ENCODE measurements at regions not wholly inside any gene's neighbourhood (a gene's known extent, or its start where the extent isn't known, plus 50 kb on each side); places are given as distances from the start of the nearest gene placed in this dataset.

DNA sequence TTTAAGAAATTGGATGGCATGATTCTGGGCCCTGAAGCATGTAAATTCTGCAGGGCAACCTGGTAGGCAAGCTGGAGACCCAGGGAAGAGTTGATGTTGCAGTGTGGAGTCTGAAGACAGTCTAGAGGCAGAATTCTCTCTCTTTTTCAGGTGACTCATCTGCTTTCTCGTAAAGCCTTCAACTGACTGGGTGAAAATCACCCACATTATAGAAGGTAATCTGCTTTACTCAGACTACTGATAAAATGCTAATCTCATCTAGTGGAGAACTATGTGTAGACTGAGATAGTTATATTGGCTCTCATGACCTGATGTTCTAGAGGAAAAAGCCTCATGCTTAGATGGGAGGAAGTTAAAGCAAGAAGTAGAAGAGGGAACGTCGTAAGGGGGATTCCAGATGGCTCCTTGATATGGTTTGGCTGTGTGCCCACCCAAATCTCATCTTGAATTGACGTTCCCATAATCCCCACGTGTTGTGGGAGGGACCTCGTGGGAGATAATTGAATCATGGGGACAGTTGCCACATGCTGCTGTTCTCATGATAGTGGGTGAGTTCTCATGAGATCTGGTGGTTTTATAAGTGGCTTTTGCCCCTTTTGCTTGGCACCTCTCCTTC, 723.8 kb downstream of the BCL11B start:
- no peak for DNase-seq

GRCh38 chr14:98551028-98551427, 721.0 kb downstream of the BCL11B start:
- no peak for DNase-seq

- no peak for DNase-seq
Measured at GRCh38 chr14:98555440-98555839, 716.6 kb downstream of the BCL11B start.

- no peak for DNase-seq
Measured at GRCh38 chr14:98564006-98564405, 708.0 kb downstream of the BCL11B start.

GRCh38 chr14:98564541-98564940, 707.5 kb downstream of the BCL11B start:
- DNase-seq = no peak

- DNase-seq = no peak
Measured at GRCh38 chr14:98571104-98571503, 700.9 kb downstream of the BCL11B start.

DNA sequence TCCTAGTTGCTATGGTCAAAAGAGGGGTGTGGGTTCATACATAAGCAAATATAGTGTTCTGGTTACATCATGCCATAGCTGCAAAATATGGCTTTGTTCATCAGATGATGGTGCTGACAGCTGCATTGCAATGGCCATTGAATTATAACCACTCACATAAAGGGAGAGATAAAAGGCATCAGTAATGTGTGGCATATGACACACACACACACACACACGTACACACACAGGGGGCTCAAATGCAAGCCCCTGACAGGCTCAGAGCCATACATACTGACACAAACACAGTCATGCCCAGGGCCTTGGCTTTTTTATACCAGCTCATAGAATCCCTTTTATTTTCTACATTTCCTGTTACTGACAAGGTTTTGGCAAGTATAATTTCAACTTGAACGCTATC, 698.9 kb downstream of the BCL11B start:
- DNase-seq = peak; percentile 3

- no peak for DNase-seq
Measured at GRCh38 chr14:98576463-98576862, 695.5 kb downstream of the BCL11B start.

- peak; percentile 44 for DNase-seq
Measured at GRCh38 chr14:98578204-98578603, 693.8 kb downstream of the BCL11B start.

GRCh38 chr14:98579140-98579539, 692.9 kb downstream of the BCL11B start:
- DNase-seq = no peak

DNA sequence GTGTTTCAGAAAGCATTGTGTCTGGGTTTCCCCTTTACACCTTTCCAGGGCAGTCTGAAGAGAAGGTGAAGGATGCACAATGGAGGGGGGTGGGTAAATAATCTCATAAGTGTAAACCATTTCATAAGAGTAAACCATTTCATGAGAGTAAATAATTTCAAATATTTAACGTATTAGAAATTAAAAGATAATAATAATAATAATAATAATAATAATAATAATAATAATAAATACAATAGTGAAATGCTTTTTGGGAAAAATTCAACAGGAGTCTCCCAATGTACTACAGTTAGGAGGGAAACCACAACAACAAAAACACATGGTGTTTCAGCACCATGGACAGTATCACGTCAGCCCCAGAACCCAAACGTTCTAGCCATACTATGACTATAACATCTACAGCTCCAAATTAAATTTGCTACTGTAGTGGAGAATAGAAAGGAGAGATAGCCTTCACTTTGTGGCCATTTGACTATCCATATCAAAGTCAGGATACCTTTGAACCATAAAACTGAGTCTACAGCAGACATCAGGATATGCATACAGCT, 691.8 kb downstream of the BCL11B start:
- peak; percentile 32 for DNase-seq

- no peak for DNase-seq
Measured at GRCh38 chr14:98582276-98582675, 689.7 kb downstream of the BCL11B start.

DNA sequence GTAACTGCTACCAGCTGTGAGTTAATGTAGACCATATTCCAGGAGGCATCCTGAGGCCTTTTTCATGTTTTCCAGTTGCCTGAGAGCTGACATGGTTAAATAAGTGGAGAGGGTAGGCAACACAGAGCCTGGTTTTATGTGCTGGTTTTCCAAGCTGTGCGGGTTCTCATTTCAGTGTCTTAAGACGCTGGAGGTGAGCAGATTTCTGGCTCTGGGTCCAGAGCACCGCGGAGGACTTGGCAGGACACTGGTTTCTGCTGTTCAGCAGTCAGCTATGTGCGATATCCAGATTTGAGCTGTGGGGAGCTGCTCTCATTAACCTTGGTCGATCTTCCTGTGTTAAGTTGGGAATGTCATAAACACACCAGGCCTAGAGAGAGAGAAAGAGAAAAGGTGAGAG, 680.8 kb downstream of the BCL11B start:
- no peak for DNase-seq

GRCh38 chr14:98592611-98593170, 679.3 kb downstream of the BCL11B start:
- DNase-seq = no peak

DNA sequence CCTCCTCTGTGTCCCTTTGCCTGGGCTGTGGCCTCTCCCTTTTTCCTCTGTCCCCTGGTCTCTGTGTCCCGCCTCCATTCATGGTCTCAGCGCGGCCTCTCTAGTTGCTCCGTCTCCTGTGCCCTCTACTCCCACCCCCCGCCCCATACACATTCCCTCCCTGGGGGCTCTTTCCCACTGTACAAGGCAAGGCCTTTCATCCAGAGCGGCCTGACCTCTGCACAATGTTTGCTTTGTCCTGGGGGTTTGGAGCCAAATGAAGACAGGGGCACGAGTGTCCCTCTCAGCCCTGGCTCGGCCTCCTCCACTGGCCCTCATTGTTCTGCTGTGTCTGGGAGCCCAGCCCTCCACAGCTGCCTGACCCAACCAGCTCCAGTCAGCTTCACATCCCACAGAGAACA, 678.6 kb downstream of the BCL11B start:
- no peak for DNase-seq

- DNase-seq = no peak
Measured at GRCh38 chr14:98594156-98594555, 677.8 kb downstream of the BCL11B start.

- DNase-seq = no peak
Measured at GRCh38 chr14:98598576-98598975, 673.4 kb downstream of the BCL11B start.

DNA sequence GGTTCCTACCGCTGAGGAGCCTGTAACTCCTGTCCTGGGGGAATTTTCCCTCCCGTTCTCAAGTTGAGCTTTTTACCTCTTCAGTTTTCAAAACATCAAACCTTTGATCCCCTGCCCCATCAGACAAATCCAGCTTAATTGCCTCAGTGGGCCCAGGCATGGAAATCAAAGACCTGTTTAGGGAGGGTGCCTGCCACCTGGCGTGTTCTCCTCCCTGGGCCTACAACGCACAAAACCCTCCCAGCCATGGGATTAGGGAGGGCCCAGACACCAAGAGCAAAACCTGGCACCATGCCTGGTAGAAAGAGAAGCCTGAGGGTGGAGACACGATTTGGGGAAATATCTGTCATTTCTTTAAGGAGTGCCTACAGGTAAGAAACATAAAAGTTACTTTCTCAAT, 672.9 kb downstream of the BCL11B start:
- DNase-seq = no peak

DNA sequence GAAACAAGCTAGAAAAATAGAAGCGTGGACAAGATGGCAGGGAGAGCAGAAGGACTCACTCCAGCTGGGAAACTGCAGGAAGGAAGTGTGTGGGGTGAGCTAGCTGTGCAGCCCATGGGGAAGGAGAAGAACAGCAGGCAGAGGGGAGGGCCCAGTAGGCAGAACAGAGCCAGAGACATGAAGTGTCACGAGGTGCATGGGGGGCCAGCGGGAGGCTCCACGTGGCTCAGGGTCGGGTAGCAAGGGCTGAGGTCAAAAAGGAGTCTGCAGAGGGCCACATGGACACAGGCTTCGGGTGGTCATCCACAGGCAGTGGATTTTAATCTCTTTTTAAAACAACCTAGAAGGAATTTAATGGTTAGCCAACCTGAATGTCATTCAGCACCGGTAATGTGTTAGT, 669.0 kb downstream of the BCL11B start:
- no peak for DNase-seq

GRCh38 chr14:98605043-98605442, 667.0 kb downstream of the BCL11B start:
- DNase-seq = no peak

- DNase-seq = no peak
Measured at GRCh38 chr14:98606041-98606640, 665.9 kb downstream of the BCL11B start.

DNA sequence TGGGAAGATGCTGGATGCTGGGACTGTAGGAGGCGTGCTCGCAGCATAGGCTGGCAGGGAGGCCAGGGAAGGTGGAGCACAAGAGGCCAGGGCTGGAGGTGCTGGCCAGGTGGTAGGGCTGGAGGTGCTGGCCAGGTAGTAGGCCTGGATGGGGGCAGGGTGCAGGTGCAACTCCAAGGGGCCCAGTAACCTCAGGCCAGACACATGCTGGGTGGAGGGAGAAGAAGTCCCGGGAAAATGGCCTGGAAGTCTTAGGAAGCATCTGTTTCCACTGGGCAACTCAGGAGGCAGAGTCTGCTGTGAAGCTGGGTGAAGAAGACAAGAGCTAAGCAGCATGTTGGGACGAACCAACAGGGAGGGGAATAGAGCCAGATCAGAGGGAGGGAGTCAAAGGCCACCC, 665.2 kb downstream of the BCL11B start:
- no peak for DNase-seq

DNA sequence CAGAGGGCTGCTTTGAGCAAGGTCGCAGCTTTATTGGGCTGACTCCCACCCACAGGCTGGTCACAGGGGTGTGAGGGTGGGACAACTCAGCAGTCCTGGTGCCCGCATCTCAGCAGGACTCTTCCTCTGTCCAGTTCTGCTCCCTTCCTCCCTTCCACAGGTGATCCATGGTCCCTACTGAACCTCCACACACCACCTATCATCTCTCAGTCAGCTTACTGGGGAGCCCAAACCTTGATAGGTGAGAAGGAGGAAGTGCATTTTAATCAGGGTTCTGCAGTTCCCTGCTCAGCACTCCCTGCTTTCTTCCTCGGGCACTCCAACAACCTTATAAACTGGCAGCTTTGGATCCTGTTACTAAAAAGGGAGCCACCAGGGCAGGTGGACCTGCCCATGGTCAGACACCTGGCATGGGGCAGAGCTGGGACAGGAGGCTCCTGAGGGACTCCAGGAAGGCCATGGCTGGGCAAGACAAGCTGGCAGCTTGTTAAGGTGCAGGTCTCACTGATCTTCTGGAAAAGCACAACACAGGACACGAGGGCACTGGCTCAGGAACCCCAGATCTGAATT, 664.6 kb downstream of the BCL11B start:
- no peak for DNase-seq

All from fibroblast of upper back skin (primary cell).